Body of pancreas (tissue), 4 donors: ENCODE measurements at regions not wholly inside any gene's neighbourhood (a gene's known extent, or its start where the extent isn't known, plus 50 kb on each side); places are given as distances from the start of the nearest gene placed in this dataset.

Source experiments
- POLR2A ChIP-seq, 3 donors: fragments of 450-650 bp; IDR thresholded peaks; one replicate each; pipeline ENCODE4 v1.6.1; 2016; ENCODE audit warnings: antibody characterized with exemption in 3 of 3, mild to moderate bottlenecking in 2 of 3
- TF ChIP-seq, protein P1 (sequence below), 7 experiments: fragments of 450-650 bp in 4 of 7; fragments of 200-600 bp in 3 of 7; sonication (generic) in 3 of 7; IDR thresholded peaks; one replicate each; pipeline ENCODE4 v1.5.1; 2016 to 2019; ENCODE audit warnings: antibody characterized with exemption in 7 of 7

DNA sequence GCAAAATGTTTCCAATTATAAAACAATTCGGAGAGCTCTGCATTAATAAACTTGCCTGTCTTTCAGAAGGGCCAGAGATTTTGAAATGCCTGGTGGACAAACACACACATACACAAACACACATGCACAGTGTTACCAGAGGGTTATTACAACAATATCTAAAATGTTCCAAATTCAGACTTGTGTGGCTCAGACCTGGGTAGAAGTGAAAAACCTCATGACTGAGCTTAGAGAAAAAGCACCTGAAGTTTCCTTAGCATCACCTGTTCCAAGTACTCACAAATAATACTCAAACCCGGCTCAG, 247.9 kb downstream of the FOXD2 start:
- TF ChIP-seq, protein P1, sequence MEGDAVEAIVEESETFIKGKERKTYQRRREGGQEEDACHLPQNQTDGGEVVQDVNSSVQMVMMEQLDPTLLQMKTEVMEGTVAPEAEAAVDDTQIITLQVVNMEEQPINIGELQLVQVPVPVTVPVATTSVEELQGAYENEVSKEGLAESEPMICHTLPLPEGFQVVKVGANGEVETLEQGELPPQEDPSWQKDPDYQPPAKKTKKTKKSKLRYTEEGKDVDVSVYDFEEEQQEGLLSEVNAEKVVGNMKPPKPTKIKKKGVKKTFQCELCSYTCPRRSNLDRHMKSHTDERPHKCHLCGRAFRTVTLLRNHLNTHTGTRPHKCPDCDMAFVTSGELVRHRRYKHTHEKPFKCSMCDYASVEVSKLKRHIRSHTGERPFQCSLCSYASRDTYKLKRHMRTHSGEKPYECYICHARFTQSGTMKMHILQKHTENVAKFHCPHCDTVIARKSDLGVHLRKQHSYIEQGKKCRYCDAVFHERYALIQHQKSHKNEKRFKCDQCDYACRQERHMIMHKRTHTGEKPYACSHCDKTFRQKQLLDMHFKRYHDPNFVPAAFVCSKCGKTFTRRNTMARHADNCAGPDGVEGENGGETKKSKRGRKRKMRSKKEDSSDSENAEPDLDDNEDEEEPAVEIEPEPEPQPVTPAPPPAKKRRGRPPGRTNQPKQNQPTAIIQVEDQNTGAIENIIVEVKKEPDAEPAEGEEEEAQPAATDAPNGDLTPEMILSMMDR (IDR thresholded peaks at IDR 0.05): no peak
- no peak for TF ChIP-seq POLR2A (IDR thresholded peaks at IDR 0.05)
